Inflammatory macrophage (primary cell): ENCODE measurements at regions not wholly inside any gene's neighbourhood (a gene's known extent, or its start where the extent isn't known, plus 50 kb on each side); places are given as distances from the start of the nearest gene placed in this dataset.
A peak's percentile ranks its signal among the peaks of the same experiment; 100 is the strongest.
"Not testable (repeated sequence)": the region's sequence is repeated elsewhere in the genome, so short reads cannot be mapped to it uniquely, and the experiment has no call there.

Experiments
- DNase-seq, 2 donors: peaks; one replicate each; pipeline ENCODE4 v3.0.0-alpha.2; 2020 to 2022

DNA sequence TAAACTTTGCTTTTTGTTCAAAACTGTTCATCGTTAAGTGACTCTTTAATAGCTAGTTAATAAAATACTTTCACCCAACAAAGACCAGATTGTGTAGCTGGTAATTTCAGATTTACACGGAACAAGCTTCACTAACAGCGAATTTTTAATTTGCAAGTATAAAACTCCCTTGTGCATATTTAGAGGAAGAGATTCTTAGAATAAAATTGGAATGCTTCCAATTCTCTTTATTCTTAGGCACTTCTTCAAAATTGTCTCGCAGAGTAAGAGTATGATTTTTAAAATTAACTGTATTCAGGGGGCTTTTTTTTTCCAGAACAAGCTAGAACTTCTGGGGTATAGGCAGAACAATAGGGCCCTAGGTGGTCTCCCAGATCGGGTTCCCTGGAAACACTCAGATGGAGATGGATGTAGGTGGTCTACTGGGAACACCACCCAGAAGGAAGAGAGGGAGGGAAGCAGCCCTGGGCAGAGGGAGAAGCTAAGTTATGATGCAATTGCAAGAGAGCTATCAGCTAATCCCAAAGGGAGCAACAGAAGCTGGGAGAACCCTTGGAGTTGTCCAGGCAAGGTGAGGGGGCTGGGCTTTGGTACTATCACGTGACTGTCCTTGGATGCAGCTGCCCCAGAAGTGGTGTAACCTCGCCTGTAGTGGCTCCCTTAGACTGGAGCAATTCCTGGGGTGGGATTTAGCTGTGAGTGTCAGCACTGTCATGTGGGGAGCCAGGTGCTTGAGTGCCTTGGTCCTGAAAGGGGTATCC is 151.7 kb upstream of the ASB18 start:
- no peak for DNase-seq

DNA sequence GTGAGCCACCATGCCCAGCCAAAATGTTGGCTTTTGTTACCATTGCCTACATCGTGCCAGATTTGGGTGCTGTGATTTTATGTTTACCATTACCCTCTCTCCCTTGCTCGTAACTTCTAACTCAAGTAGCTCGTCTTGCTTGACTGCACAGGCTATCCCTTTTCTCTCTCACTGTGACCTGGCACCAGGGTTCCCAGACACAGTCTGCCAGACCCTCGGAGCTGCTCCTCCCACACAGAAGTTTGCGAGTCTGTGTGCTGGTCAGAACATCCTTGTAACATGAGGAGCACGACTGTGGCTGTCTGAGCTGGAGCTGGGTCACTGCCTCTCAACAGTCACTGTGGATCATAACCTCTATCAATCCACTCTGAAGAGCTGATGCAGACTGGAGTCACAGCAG is 152.5 kb upstream of the ACKR3 start:
- DNase-seq: no peak

DNA sequence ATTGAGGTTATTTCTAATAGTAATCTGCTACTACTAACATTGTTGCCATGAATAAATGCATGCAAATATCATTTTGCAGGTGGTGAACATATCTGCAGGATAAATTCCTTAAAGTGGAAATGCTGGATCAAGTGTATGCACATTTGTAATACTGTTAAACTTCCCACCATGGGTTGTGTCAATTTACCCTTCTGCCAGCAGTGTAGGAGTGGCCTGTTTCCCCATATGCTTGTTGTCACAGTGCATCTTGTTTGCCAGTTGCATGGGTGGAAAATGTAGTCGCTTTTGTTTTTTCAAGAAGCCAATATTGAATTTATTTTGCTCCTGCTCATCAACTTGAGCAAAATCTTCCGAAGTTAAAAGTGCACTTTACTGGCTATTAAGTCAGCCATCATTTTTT is 139.0 kb upstream of the ACKR3 start:
- DNase-seq: no peak

DNA sequence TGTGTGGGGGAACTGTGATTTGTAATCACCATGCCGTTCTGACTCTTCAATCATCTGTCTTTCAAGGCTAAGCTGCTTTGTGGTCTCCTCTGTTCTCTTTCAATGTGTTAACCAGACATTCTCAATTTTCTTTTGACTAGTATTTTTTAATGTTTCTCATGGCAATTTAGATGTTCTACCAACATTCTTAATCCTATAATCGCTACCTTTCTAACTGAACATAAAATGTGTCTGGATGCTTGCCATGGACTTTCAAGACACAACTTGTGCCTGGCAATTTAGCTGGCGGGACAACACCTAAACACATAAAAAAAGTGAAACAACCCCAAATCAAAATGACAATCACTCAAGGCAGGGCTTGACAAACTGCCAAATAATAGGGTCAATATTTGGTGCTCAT is 135.0 kb upstream of the ACKR3 start:
- DNase-seq: no peak

DNA sequence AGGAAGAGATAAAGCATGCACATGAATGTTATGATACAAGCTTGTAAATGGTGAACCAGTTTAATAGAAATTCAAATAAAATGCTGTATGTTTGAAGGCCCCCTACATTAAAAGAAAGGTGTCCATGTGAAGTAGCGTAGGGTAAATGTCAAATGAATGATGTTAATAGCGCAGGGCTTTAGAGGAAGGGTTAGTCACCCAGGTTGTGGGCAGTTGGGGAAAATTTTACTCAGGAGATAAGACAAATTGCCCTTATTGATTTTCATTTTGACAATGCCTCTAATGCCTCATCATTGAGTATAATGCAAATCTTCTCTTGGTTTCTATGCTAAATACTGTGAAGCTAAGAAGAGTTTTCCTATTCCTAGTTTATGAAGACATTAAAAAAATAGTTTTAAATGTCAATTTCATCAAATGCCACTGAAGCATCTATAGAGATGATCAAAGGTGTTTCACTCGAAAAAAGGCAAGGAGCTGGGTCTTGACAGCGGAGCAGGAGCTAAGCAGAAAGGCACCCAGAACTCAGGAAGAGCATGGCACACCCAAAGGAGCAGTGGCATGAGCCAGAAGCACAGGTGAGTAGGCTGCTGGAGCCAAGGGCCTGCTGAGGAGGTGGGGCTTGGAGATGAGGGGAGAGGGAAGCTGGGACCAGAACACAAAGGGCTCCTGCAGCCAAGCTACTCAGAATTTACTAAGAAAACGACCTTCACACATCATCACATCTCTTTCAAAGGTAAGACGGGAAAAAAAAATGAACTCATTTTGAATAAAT is 129.3 kb upstream of the ACKR3 start:
- DNase-seq: no peak

DNA sequence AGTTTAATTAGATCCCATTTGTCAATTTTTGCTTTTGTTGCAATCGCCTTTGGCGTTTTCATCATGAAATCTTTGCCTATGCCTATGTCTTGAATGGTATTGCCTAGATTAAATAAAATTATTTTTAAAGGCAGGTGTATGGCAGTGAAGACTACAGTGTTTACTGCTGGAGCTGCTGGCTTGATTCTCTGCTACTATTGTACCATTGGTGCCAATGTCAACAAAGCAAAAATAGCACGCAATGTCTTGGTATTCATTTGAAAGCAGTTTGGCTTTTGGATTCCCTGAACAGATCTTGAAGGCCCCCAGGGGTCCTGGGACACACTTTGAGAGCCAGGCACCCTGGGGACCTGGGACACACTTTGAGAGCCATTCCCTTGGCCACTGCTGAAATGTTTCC is 125.4 kb upstream of the ACKR3 start:
- DNase-seq: no peak

DNA sequence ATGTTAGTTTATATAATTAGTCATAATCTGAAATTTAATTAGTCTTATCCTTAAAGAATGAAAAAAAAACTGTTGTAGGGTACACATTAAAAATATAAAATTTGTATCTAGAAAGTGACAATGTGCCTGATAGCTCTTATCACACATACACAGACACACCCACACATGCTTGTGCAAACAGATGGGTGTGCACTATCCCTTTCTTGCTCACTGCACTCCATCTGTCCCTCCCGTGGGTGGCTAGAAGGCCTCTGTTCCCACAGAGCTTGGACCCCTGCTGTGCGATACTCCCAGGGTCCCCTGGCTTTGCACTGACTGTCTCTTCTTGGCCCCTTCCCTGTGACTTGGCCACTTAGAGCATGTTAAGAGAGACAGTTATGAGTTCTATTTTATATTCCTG is 123.9 kb upstream of the ACKR3 start:
- DNase-seq: no peak

DNA sequence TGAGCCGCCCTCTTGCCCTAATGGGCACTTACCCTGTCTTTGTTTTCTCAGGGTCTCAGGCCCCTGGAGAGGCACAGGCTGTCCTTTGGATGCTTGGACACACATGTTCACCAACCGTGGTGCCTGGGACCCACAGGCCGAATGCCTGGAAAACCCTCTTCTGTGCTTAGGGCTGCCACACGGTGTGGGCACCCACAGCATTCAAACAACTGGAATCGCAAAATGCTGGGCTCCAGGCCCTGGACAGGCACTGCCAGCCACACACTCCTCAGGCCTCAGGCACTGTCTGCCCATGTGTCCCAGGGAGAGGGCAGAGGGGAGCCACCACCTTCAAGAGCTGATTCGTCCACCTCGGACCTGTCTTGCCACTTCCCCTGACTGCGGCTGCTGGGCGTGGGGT is 123.1 kb upstream of the ACKR3 start:
- no peak for DNase-seq

DNA sequence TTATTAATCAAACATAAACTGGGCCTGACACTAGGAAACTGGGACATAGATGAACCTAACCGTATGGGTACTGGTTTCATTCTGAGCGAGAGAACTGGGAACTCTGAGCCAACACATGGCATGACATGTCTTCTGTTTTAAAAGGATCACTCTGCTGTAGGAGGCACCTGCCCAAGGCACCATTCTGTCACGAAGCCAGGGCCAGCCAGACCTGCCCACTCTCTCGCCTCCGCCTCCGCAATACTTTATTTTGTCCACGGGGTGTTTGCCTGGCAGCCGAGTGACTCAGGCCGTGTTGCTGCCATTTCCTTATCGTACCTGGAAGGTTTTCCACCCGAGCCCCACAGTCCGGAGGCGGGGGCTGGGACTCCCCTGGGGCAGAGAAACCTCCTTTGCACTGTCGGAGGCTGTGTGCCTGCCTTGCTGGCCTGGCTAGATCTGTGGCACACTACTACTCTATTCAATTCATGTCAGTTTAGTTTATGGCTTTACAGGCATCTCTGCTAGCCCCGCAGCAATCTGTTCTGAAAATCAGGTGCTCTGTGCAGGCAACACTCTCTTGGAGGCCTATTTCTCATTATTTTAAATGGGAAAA is 120.4 kb upstream of the ACKR3 start:
- no peak for DNase-seq

DNA sequence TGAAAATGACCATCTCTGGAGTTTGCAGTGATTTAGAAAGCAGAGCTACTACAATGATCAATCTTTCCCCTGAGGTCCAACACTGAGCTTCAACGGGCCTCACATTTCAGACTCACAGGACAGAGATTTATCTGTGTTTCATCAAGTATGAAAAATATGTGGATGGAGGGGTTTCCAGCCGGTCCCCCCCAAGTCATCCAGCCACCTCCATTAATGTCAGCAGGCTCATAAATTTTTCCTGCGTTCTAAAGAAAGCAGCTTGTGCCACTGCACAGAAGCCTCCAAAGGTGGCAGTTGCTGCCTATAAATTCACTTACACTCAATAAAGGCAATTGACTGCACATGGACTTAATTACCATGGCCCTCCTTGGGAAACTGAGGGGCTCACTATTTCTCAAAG is 117.4 kb upstream of the ACKR3 start:
- DNase-seq: no peak

DNA sequence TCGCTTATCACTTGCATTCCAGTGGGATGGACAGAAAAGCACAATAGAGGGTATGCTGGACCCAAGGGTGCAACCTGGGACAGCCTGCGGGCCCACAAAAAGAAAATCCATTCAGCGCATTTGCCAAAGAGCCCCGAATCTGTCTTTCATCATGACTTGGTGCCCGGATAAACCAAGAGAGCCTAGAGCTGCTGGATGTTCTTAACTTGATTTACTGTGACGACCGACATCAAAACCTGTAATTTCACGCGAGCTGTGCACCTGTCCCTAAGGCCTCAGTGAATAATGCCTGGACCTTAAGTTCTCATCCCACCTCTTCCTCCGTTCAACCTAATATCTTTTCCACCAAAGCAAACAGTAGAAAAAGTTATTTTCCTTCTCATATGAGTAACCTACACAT is 115.5 kb upstream of the ACKR3 start:
- DNase-seq: no peak

DNA sequence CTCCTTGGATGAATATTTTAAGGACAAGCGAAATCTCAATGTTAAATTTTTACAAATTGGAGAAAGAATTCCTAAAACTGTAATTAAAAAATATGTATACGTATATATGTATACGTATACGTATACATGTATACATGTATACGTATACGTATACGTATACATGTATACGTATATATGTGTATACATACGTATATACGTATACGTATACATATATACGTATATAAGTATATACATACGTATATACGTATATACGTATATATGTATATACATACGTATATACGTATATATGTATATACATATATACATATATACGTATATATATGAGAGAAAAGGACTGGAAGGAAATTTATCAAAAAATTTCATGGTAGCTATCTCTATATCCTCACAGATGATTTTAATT is 110.2 kb upstream of the ACKR3 start:
- no peak for DNase-seq

DNA sequence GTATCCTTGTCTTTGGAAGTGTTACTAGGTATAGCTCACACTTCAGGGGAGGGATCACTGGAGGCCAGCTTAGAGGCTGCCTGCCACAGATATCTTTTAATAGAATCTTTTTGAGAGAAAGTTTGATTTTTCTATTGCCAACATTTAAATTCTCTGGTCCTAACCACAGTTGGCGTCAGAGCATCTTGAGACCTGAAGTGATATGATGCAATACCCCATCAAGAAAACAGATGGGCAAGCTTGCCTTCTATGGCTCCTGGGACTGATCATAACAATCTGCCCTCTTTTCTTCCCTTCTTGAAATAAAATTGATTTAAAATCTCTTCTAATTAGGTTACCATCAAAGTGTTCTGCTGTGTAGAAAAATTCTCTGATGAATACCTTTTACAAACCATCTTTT is 105.5 kb upstream of the ACKR3 start:
- no peak for DNase-seq

DNA sequence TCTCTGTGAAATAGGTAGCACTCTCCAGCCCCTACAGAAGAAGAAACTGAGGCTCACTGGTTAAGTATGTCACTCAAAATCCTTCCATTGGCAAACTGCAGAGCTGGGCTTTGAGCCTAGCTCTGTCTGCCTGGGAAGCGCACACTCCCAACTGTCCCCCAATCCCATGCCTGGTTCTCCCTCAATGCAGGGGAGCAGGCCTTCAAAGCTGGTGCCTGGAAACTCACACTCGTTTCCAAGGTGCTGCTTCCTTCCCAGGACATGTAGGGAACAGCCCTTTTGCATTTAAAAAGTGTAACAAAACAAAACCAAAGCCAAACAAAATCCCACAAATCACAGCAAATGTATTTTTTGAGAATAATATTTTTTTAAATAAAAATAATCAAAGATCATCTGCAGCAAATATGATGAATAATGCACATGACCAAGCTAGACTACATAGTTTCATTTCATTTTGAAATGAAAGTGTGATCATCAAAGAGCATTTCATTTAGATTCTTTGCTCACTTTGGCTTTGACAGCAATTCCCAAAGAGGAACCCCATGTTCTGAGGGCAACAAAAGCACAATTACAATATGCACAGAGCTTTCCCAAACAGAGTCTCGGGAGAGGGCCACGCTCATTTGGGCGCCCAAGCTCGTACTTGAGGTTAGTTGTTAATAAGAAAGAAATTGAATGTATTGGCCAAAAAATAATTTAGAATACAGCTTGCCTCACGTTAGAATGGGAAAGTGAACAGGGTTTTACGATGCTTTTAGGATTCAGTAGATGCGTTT is 96.7 kb upstream of the ACKR3 start:
- DNase-seq: no peak

DNA sequence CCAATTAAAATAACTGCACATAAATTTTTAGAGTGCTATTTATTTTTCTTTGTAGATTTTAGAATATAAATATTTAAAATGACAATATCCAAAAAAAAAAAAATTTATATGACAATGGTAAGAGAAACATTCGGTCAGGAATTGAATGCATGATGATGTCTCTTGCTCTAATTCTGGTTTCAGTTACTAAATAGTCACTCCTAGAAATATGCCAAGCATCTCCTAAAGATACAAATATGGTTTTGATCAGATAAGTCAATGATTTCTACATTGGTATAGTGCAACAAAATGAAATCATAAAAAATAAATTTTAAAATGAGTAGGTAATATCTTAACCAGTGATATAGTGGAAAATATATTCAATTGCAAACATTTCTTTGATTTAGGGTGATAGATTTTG is 95.9 kb upstream of the ACKR3 start:
- DNase-seq: no peak

DNA sequence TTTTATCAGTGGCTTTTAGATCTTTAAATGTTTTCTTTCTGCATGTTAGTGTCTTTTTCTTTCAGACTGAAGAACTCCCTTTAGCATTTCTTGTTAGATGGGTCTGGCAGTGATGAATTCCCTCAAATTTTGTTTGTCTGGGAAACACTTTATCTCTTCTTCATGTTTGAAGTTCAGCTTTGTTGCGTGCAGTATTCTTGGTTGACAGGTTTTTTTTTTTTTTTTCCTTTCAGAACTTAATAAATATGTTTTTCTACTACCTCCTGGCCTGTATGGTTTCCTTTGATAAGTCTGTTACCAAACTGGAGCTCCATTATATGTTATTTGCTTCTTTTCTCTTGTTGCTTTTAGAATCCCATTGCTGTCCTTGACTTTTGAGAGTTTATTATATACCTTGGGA is 89.8 kb upstream of the ACKR3 start:
- DNase-seq: no peak

DNA sequence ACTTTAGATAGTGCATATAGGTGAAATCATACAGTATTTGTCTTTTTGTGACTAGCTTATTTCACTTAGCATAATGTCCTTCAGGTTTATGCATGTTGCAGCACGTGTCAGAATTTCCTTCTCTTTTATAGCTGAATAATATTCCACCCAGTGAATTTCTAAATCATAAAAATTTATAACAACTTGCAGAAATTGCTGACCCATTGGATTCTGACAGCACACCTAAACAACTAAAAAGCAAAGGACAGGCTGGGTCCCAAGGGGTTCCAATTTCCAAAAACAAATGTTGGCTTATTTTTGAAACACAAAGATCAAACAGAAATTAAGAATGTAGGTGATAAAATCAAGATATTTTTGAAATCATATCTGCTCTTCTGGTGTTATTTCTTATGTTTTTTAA is 86.5 kb upstream of the ACKR3 start:
- no peak for DNase-seq

DNA sequence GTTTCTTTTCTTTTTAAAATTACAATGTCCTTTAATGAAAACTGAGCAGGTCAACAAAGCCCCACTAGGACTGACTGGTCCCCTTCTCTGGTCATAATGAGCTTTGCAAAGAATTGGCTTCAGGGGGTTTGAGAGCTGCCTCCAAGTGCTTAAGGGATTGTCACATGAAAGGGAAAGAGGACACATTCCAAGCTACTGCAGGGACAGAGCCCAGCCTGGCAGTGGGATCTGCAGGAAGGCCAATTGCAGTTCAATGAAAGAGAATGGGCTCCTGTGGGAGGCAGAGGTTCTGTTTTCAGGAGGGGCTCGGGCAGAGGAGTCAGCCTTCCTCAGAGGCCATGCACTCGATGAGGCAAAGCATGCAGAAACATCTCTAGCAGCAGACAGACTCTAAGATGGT is 84.1 kb upstream of the ACKR3 start:
- no peak for DNase-seq

DNA sequence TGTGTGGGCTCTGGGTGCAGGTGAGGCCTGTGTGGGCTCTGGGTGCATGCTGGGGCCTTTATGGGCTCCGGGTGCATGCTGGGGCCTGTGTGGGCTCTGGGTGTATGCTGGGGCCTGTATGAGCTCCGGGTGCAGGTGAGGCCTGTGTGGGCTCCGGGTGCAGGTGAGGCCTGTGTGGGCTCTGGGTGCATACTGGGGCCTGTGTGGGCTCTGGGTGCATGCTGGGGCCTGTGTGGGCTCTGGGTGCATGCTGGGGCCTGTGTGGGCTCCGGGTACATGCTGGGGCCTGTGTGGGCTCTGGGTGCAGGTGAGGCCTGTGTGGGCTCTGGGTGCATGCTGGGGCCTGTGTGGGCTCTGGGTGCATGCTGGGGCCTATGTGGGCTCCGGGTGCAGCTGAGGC is 80.5 kb upstream of the ACKR3 start:
- DNase-seq: not testable (repeated sequence)

DNA sequence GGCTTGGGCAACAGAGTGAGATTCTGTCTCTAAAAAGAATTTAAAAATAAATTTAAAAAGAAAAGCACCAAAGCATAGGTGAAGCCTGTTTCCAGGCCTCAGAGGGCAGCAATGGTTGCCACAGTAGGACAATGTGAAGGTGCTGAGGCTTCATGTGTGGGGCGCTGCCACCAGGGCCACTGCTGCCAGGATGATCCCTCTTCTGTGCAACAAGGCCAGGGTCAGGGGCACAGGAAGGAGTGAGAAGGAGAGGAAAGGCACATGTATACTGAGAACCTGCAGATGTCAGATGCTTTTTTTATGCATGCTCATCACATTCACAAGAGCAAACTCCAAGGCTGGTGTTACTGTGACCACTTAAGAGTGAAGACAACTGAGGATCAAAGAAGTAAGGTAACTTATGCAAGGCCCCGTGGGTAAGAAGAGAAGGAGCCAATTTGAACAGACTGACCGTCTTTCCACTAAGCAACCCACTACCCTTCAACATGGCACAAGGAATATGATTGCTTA is 79.7 kb upstream of the ACKR3 start:
- no peak for DNase-seq

DNA sequence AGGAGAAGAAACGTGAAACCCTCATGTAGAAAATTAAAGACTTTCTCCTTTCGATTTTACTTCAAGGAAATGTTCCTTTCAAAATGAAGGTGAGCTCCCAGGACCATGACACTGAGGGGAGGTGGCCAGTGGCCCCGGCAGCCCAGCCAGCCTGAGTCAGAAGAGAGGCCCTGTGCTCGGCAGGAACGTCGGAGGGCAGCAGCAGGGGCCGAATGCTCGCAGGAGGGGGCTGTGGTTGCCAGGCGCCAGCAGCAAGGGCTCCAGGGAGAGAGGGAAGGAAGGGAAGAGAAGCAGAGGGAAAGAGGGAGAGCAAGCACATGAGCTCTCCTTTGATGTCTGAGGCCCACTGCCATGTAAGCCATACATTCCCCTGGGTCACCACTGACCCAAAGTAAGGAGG is 73.3 kb upstream of the ACKR3 start:
- DNase-seq: no peak

DNA sequence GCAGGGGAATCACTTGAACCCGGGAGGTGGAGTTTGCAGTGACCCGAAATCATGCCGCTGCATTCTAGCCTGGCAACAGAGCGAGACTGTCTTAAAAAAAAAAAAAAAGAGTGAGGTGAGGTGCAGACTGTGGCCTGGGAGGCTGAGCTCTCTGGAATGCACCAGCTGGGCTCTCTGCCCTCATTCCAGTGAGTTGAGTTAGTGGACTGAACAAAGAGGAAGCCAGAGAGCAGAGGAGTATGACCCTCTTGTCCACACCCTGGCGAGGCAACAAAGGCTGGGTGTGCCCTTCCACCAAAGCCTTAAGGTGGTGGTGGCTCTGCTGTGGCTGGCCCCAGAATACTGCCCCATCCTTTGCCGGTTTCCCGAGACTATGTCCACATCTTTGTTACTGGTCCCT is 71.3 kb upstream of the ACKR3 start:
- DNase-seq: peak; percentile 13 to 27
